ENCODE measurements at regions not wholly inside any gene's neighbourhood (a gene's known extent, or its start where the extent isn't known, plus 50 kb on each side); places are given as distances from the start of the nearest gene placed in this dataset.

- no peaks in the 10 kb centered on the region for H3K27me3 Mint-ChIP-seq (ENCODE audit: unreplicated experiment)
These were observed 576.9 kb downstream of the TUSC7 start for GRCh38 chr3:117286488-117286887.

GRCh38 chr3:117287602-117288001 is 578.0 kb downstream of the TUSC7 start:
- no TSS peak for BruUV-seq (replicated peaks)
- TF ChIP-seq CTCF (IDR thresholded peaks at IDR 0.05; ENCODE audit: unreplicated experiment), result no peak
- no peak overlapping the region for H3K4me3 Mint-ChIP-seq (ENCODE audit: low read depth, unreplicated experiment)
- H3K9me3 Mint-ChIP-seq (ENCODE audit: low read depth, unreplicated experiment), result no peaks in the 10 kb centered on the region
- intact Hi-C loops (cut with micrococcal nuclease; ENCODE audit: unreplicated experiment), result no loop called here
- H3K4me1 Mint-ChIP-seq (ENCODE audit: low read depth, unreplicated experiment), result no peaks in the 10 kb centered on the region
- H3K27me3 Mint-ChIP-seq (ENCODE audit: unreplicated experiment), result no peaks in the 10 kb centered on the region
- CTCF ChIA-PET, result no interaction called here
- DNase-seq, result no peak
- no peaks in the 10 kb centered on the region for H3K36me3 Mint-ChIP-seq (ENCODE audit: insufficient read depth, unreplicated experiment)
- H3K27ac Mint-ChIP-seq (ENCODE audit: unreplicated experiment), result no peak overlapping the region

More at GRCh38 chr3:117286488-117286887, 576.9 kb downstream of the TUSC7 start:
- Mint-ChIP-seq H3K36me3 (ENCODE audit: insufficient read depth, unreplicated experiment) (no peaks in the 10 kb centered on the region), H3K4me1 (ENCODE audit: low read depth, unreplicated experiment) (no peaks in the 10 kb centered on the region), H3K27ac (ENCODE audit: unreplicated experiment) (no peak overlapping the region), H3K4me3 (ENCODE audit: low read depth, unreplicated experiment) (no peak overlapping the region), H3K9me3 (ENCODE audit: low read depth, unreplicated experiment) (no peaks in the 10 kb centered on the region)
- CTCF ChIA-PET, result no interaction called here
- BruUV-seq (replicated peaks), result no TSS peak
- intact Hi-C loops (cut with micrococcal nuclease; ENCODE audit: unreplicated experiment), result no loop called here
- no peak for DNase-seq
- TF ChIP-seq CTCF (IDR thresholded peaks at IDR 0.05; ENCODE audit: unreplicated experiment), result no peak

- CTCF ChIA-PET, result no interaction called here
- no peak overlapping the region for H3K4me3 Mint-ChIP-seq (ENCODE audit: low read depth, unreplicated experiment)
- intact Hi-C loops (cut with micrococcal nuclease; ENCODE audit: unreplicated experiment), result no loop called here
- H3K4me1 Mint-ChIP-seq (ENCODE audit: low read depth, unreplicated experiment), result no peaks in the 10 kb centered on the region
- no TSS peak for BruUV-seq (replicated peaks)
- no peaks in the 10 kb centered on the region for H3K36me3 Mint-ChIP-seq (ENCODE audit: insufficient read depth, unreplicated experiment)
- H3K27me3 Mint-ChIP-seq (ENCODE audit: unreplicated experiment), result no peaks in the 10 kb centered on the region
- no peak for TF ChIP-seq CTCF (IDR thresholded peaks at IDR 0.05; ENCODE audit: unreplicated experiment)
- H3K9me3 Mint-ChIP-seq (ENCODE audit: low read depth, unreplicated experiment), result no peaks in the 10 kb centered on the region
- H3K27ac Mint-ChIP-seq (ENCODE audit: unreplicated experiment), result no peak overlapping the region
- DNase-seq, result no peak
These were observed 581.9 kb downstream of the TUSC7 start for GRCh38 chr3:117291476-117291875.

- CTCF ChIA-PET, result no interaction called here
- intact Hi-C loops (cut with micrococcal nuclease; ENCODE audit: unreplicated experiment), result no loop called here
- H3K4me1 Mint-ChIP-seq (ENCODE audit: low read depth, unreplicated experiment), result no peaks in the 10 kb centered on the region
- no peaks in the 10 kb centered on the region for H3K36me3 Mint-ChIP-seq (ENCODE audit: insufficient read depth, unreplicated experiment)
- no peak for TF ChIP-seq CTCF (IDR thresholded peaks at IDR 0.05; ENCODE audit: unreplicated experiment)
- BruUV-seq (replicated peaks), result no TSS peak
- H3K4me3 Mint-ChIP-seq (ENCODE audit: low read depth, unreplicated experiment), result no peak overlapping the region
- H3K27me3 Mint-ChIP-seq (ENCODE audit: unreplicated experiment), result no peaks in the 10 kb centered on the region
- no peak overlapping the region for H3K27ac Mint-ChIP-seq (ENCODE audit: unreplicated experiment)
- DNase-seq, result no peak
- H3K9me3 Mint-ChIP-seq (ENCODE audit: low read depth, unreplicated experiment), result no peaks in the 10 kb centered on the region
These were observed 587.5 kb downstream of the TUSC7 start for GRCh38 chr3:117297065-117297464.

GRCh38 chr3:117297541-117297940 is 588.0 kb downstream of the TUSC7 start:
- intact Hi-C loops (cut with micrococcal nuclease; ENCODE audit: unreplicated experiment), result no loop called here
- DNase-seq, result no peak
- H3K4me3 Mint-ChIP-seq (ENCODE audit: low read depth, unreplicated experiment), result no peak overlapping the region
- H3K27me3 Mint-ChIP-seq (ENCODE audit: unreplicated experiment), result no peaks in the 10 kb centered on the region
- no peaks in the 10 kb centered on the region for H3K9me3 Mint-ChIP-seq (ENCODE audit: low read depth, unreplicated experiment)
- H3K4me1 Mint-ChIP-seq (ENCODE audit: low read depth, unreplicated experiment), result no peaks in the 10 kb centered on the region
- BruUV-seq (replicated peaks), result no TSS peak
- H3K36me3 Mint-ChIP-seq (ENCODE audit: insufficient read depth, unreplicated experiment), result no peaks in the 10 kb centered on the region
- H3K27ac Mint-ChIP-seq (ENCODE audit: unreplicated experiment), result no peak overlapping the region
- no peak for TF ChIP-seq CTCF (IDR thresholded peaks at IDR 0.05; ENCODE audit: unreplicated experiment)
- CTCF ChIA-PET, result no interaction called here
